GOT3 (cell line): ENCODE measurements at regions not wholly inside any gene's neighbourhood (a gene's known extent, or its start where the extent isn't known, plus 50 kb on each side); places are given as distances from the start of the nearest gene placed in this dataset.
"Not testable (repeated sequence)": the region's sequence is repeated elsewhere in the genome, so short reads cannot be mapped to it uniquely, and the experiment has no call there.

Experiments used
- DNase-seq: peaks from one replicate; lab custom pipeline; 2025; ENCODE audit warnings: mixed read lengths; lab: John Stamatoyannopoulos, UW

GRCh38 chr5:42949348-42950115, 90.6 kb downstream of the ANXA2R start:
- no peak for DNase-seq

- DNase-seq = no peak
These were observed 91.2 kb downstream of the ANXA2R start for GRCh38 chr5:42948961-42949347.

GRCh38 chr5:42944989-42945388, 95.1 kb downstream of the ANXA2R start:
- no peak for DNase-seq

GRCh38 chr5:42943931-42944631, 96.0 kb downstream of the ANXA2R start:
- DNase-seq = no peak

GRCh38 chr5:42940853-42941252, 99.3 kb downstream of the ANXA2R start:
- DNase-seq = no peak

- DNase-seq = not testable (repeated sequence)
These were observed 108.1 kb downstream of the ANXA2R start for GRCh38 chr5:42932011-42932410.

GRCh38 chr5:42931451-42931850, 108.7 kb downstream of the ANXA2R start:
- DNase-seq = not testable (repeated sequence)

- no peak for DNase-seq
These were observed 109.2 kb downstream of the ANXA2R start for GRCh38 chr5:42930934-42931333.

- no peak for DNase-seq
These were observed 110.2 kb downstream of the ANXA2R start for GRCh38 chr5:42929871-42930270.

GRCh38 chr5:42927730-42928129, 112.4 kb downstream of the ANXA2R start:
- no peak for DNase-seq

GRCh38 chr5:42924686-42925085, 113.0 kb upstream of the SELENOP start:
- DNase-seq = no peak

GRCh38 chr5:42924226-42924625, 112.5 kb upstream of the SELENOP start:
- no peak for DNase-seq

- no peak for DNase-seq
These were observed 112.0 kb upstream of the SELENOP start for GRCh38 chr5:42923710-42924109.

- no peak for DNase-seq
These were observed 107.9 kb upstream of the SELENOP start for GRCh38 chr5:42919600-42919999.

GRCh38 chr5:42915306-42915866, 103.7 kb upstream of the SELENOP start:
- no peak for DNase-seq

GRCh38 chr5:42912184-42912798, 100.6 kb upstream of the SELENOP start:
- DNase-seq = no peak

GRCh38 chr5:42908509-42909488, 97.1 kb upstream of the SELENOP start:
- DNase-seq = peak; percentile 45

- no peak for DNase-seq
These were observed 96.4 kb upstream of the SELENOP start for GRCh38 chr5:42908086-42908485.

GRCh38 chr5:42905827-42906226, 94.1 kb upstream of the SELENOP start:
- DNase-seq = no peak

GRCh38 chr5:42900734-42901133, 89.0 kb upstream of the SELENOP start:
- DNase-seq = no peak

- no peak for DNase-seq
These were observed 87.1 kb upstream of the SELENOP start for GRCh38 chr5:42898760-42899159.

- no peak for DNase-seq
These were observed 84.8 kb upstream of the SELENOP start for GRCh38 chr5:42896523-42896922.
